GM23248 (cell line): ENCODE measurements at regions not wholly inside any gene's neighbourhood (a gene's known extent, or its start where the extent isn't known, plus 50 kb on each side); places are given as distances from the start of the nearest gene placed in this dataset.
"Not testable (repeated sequence)": the region's sequence is repeated elsewhere in the genome, so short reads cannot be mapped to it uniquely, and the experiment has no call there.

Source experiments
- DNase-seq: peaks from one replicate; pipeline ENCODE4 v3.0.0-alpha.2; 2015
- H2AFZ ChIP-seq: fragments of 200-600 bp; sonication (generic); 2 replicates; pipeline ENCODE4 v1.6.1; 2016; ENCODE audit warnings: antibody characterized with exemption
- H3F3A ChIP-seq: fragments of 200-600 bp; sonication (generic); 2 replicates; pipeline ENCODE4 v1.6.1; 2016; ENCODE audit warnings: mild to moderate bottlenecking, antibody characterized with exemption, mixed run types; ENCODE audit not compliant: insufficient read depth
- H3K27ac ChIP-seq: fragments of 200-600 bp; sonication (generic); 2 replicates; pipeline ENCODE4 v1.5.1; 2016; ENCODE audit warnings: mild to moderate bottlenecking
- H3K27me3 ChIP-seq: fragments of 200-600 bp; sonication (generic); replicated peaks from 2 replicates; pipeline ENCODE4 v1.6.1; 2016; ENCODE audit warnings: mild to moderate bottlenecking; ENCODE audit not compliant: insufficient read depth
- H3K36me3 ChIP-seq: fragments of 200-600 bp; sonication (generic); 2 replicates; pipeline ENCODE4 v1.6.1; 2016; ENCODE audit warnings: low read depth, mild to moderate bottlenecking
- H3K4me1 ChIP-seq: fragments of 200-600 bp; sonication (generic); 2 replicates; pipeline ENCODE4 v1.6.1; 2016; ENCODE audit warnings: mild to moderate bottlenecking; ENCODE audit not compliant: insufficient read depth
- H3K4me2 ChIP-seq: fragments of 200-600 bp; sonication (generic); one replicate; pipeline ENCODE4 v1.6.1; 2016; ENCODE audit warnings: mild to moderate bottlenecking; ENCODE audit not compliant: unreplicated experiment
- H3K4me3 ChIP-seq: fragments of 200-600 bp; sonication (generic); 2 replicates; pipeline ENCODE4 v1.5.1; 2016; ENCODE audit warnings: mild to moderate bottlenecking
- H3K79me2 ChIP-seq: fragments of 200-600 bp; sonication (generic); 2 replicates; pipeline ENCODE4 v1.6.1; 2016; ENCODE audit warnings: mild to moderate bottlenecking; ENCODE audit not compliant: insufficient read depth
- H3K9ac ChIP-seq: fragments of 200-600 bp; sonication (generic); 2 replicates; pipeline ENCODE4 v1.6.1; 2016; ENCODE audit warnings: mild to moderate bottlenecking
- H3K9me2 ChIP-seq: fragments of 200-600 bp; sonication (generic); 2 replicates; pipeline ENCODE4 v1.6.1; 2016; ENCODE audit warnings: mixed run types, mild to moderate bottlenecking, moderate library complexity; ENCODE audit not compliant: insufficient read depth
- H3K9me3 ChIP-seq: fragments of 200-600 bp; sonication (generic); one replicate; pipeline ENCODE4 v1.6.1; 2017; ENCODE audit warnings: low read depth
- H4K20me1 ChIP-seq: fragments of 200-600 bp; sonication (generic); 2 replicates; pipeline ENCODE4 v1.6.0; 2016; ENCODE audit not compliant: insufficient read depth
- whole genome bisulfite sequencing, 2 experiments: methylation state at CpG; one replicate each; pipeline ENCODE4 v1.1.6; 2015 to 2017; ENCODE audit warnings: low lambda C conversion rate in 2 of 2, low coverage in 1 of 2; ENCODE audit errors: missing lambda C conversion rate in 2 of 2; 5-methylcytosine and 5-hydroxymethylcytosine counted together
- in situ Hi-C: fragments of 300-500 bp; cut with MboI; formaldehyde crosslinking; loops from 2 replicates; pipeline ENCODE4 v1.15.0; 2020

DNA sequence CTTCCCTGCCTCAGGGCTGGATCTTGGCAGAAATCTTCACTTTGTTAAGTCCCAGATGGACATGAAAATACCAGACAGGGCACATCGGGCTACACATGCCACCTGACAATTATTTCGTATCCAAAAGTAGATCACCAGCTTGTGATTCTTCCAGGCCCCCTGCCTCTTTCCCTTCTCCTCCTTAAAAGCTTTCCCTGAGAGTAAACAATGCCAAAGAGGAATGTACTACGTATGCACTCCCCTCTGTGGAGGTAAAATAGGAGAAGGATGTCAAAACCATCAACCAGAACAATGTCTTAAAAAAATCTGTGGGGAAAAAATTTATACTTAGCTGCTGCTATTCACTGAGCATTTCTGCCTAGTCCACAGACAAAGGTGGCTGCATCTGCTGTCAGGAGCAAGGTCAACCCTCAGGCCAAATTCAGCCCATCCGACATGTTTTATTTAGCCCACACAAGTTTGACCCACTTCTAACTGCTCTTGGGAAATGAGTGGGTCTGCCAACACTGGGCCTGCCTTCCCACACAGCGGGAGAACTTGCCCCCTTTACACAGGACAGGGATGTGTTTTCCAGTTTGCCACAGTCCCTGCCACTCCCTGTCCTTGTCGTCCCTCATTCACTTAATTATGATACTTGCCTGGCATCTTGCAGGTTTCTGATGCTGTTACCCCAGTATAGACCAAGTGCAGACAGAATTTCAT lies 165.8 kb upstream of the NBPF9 start:
- H3K9me2 ChIP-seq, H3K27ac ChIP-seq, H4K20me1 ChIP-seq, H3K79me2 ChIP-seq, H3K9me3 ChIP-seq, H3F3A ChIP-seq, H3K27me3 ChIP-seq, H3K4me1 ChIP-seq, H3K4me3 ChIP-seq, H2AFZ ChIP-seq, H3K36me3 ChIP-seq, H3K4me2 ChIP-seq, H3K9ac ChIP-seq, DNase-seq, in situ Hi-C loops: not testable (repeated sequence)
- WGBS, 2 experiments: no CpG with 5 or more reads among the region's 6 CpGs

- H3F3A ChIP-seq, H4K20me1 ChIP-seq, H2AFZ ChIP-seq, H3K27ac ChIP-seq, H3K4me3 ChIP-seq, H3K27me3 ChIP-seq, in situ Hi-C loops, H3K36me3 ChIP-seq, H3K4me2 ChIP-seq, H3K9ac ChIP-seq, H3K9me2 ChIP-seq, DNase-seq, H3K9me3 ChIP-seq, H3K79me2 ChIP-seq, H3K4me1 ChIP-seq: not testable (repeated sequence)
- WGBS, 2 experiments: no CpG with 5 or more reads among the region's 2 CpGs
Measured at GRCh38 chr1:149269833-149270232, 166.5 kb upstream of the NBPF9 start.

DNA sequence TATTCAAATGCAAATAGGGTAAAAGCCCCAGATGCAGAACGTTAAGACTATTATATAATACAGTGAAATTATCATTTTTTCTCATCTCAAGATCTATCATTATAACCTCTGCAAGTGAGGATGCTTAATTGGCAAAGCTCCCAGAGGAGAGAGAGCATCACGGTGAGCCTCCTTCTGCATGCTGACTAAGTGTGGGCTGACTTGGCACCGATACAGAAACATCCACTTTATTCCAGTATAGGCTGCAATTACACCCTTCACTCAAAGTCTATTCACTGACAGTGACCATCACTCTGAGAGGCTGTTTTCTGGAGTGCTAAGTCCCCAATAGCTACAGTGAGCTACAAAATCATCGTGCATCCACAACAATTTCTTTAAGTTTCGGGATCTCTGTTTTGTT lies 171.1 kb upstream of the NBPF9 start:
- WGBS, 2 experiments: 96% methylated on average over 2 of the region's 5 CpGs
- H3K9me2 ChIP-seq, H3K4me3 ChIP-seq, in situ Hi-C loops, H3K79me2 ChIP-seq, H3K27me3 ChIP-seq, H4K20me1 ChIP-seq, H3F3A ChIP-seq, H3K27ac ChIP-seq, DNase-seq, H3K36me3 ChIP-seq, H3K4me2 ChIP-seq, H3K9ac ChIP-seq, H3K9me3 ChIP-seq, H3K4me1 ChIP-seq, H2AFZ ChIP-seq: not testable (repeated sequence)

GRCh38 chr1:149275802-149276201 lies 172.5 kb upstream of the NBPF9 start:
- WGBS, 2 experiments: no CpG with 5 or more reads among the region's 6 CpGs
- H3K4me3 ChIP-seq, H4K20me1 ChIP-seq, H3K4me2 ChIP-seq, H3K9me3 ChIP-seq, H2AFZ ChIP-seq, DNase-seq, H3K9ac ChIP-seq, H3K27me3 ChIP-seq, H3K9me2 ChIP-seq, H3K36me3 ChIP-seq, H3F3A ChIP-seq, H3K27ac ChIP-seq, H3K4me1 ChIP-seq, H3K79me2 ChIP-seq, in situ Hi-C loops: not testable (repeated sequence)

DNA sequence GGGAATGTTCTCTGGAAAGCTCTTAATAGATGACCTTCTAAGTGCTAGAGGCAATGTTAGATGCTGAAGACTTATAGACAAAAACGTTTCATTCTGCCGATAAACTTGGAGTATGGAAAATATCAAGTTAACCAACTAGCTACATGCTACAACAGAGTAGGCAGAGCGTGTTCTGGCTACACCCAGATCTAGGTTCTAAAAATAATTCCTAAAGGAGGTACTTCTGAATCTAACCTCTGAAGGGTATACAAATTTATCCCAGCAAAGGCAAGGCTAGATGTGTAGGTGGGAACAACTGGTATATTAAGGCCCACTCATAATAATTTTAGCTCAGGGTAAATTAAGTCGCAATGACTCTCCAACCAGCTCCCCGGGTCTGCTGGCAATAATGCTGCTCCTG lies 173.1 kb upstream of the NBPF9 start:
- WGBS, 2 experiments: no CpG with 5 or more reads among the region's 5 CpGs
- H3K4me1 ChIP-seq, H3K9me2 ChIP-seq, H4K20me1 ChIP-seq, H3F3A ChIP-seq, H3K4me2 ChIP-seq, H2AFZ ChIP-seq, H3K9me3 ChIP-seq, H3K79me2 ChIP-seq, H3K9ac ChIP-seq, H3K36me3 ChIP-seq, H3K27ac ChIP-seq, H3K27me3 ChIP-seq, DNase-seq, in situ Hi-C loops, H3K4me3 ChIP-seq: not testable (repeated sequence)

DNA sequence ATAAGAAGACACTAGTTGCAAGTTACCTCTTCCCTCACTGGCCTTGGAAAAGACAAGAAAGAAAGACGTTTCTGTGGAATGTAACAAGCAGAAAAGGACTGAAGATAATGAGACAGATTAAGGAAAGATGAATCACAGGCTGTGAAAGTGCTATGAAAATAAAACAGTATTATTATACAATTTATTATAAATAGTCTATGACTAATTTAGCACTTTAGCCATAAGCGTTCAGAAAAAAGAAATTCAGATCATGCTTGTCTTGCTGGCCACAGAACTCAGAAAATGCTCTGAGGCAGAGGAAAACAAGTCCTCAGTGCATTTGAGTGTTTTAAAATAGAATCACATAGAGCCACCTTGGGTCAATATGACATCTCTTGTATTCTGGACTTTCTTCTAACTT lies 174.8 kb upstream of the NBPF9 start:
- H3K79me2 ChIP-seq, H3K9ac ChIP-seq, H3F3A ChIP-seq, H3K9me2 ChIP-seq, H3K9me3 ChIP-seq, DNase-seq, H3K27me3 ChIP-seq, H2AFZ ChIP-seq, H3K4me1 ChIP-seq, H3K27ac ChIP-seq, H4K20me1 ChIP-seq, in situ Hi-C loops, H3K4me3 ChIP-seq, H3K36me3 ChIP-seq, H3K4me2 ChIP-seq: not testable (repeated sequence)
- no CpG with 5 or more reads among the region's 2 CpGs for WGBS, 2 experiments

DNA sequence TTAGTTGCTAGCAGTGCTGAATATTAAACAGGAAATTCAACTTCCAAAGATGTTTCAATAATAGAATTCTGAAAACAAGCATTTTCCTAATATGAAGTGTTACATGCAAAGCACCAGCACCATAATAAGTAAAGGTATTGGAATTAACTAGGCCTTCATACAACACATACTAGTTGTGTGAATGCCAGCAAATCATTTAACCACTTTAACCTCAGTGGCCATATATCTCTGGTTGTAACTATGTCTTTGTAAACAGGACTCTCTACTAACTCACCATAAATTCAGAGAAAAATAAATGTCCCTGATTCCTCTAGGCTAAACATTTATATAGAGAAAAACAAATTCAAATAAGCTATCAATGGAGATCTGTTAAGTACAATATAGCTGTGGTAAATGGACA lies 175.7 kb upstream of the NBPF9 start:
- H3K4me1 ChIP-seq, H3K9me2 ChIP-seq, H3K27me3 ChIP-seq, H3K27ac ChIP-seq, H3F3A ChIP-seq, H4K20me1 ChIP-seq, DNase-seq, H3K79me2 ChIP-seq, H3K4me2 ChIP-seq, in situ Hi-C loops, H3K9me3 ChIP-seq, H3K4me3 ChIP-seq, H3K36me3 ChIP-seq, H2AFZ ChIP-seq, H3K9ac ChIP-seq: not testable (repeated sequence)

DNA sequence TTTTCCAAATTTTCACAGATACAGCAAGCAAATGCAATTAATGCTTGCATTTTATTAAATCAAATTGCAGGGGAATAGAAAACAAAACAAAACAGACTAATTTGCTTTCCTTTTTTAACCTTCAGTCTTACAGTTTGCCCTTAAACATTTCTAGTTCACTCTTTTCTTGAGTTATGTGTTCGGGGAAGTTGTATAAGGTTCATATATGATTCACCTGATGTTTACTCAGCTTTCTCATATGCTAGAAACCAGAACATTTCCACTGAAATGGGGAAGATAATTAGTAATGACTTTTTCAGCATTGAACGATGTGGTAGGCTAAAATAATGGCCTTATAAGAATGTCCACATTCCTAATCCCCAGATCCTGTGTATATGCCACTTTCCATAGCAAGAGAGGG lies 176.2 kb upstream of the NBPF9 start:
- H3K27me3 ChIP-seq, H3K9ac ChIP-seq, H3K79me2 ChIP-seq, H3K9me3 ChIP-seq, H3K27ac ChIP-seq, H2AFZ ChIP-seq, H3K4me1 ChIP-seq, H3K4me3 ChIP-seq, H4K20me1 ChIP-seq, H3F3A ChIP-seq, H3K9me2 ChIP-seq, in situ Hi-C loops, DNase-seq, H3K4me2 ChIP-seq, H3K36me3 ChIP-seq: not testable (repeated sequence)
- 85 to 87% methylated on average over 1 of the region's 2 CpGs for WGBS, 2 experiments
